CD14-positive monocyte (primary cell): ENCODE measurements at regions not wholly inside any gene's neighbourhood (a gene's known extent, or its start where the extent isn't known, plus 50 kb on each side); places are given as distances from the start of the nearest gene placed in this dataset.

Experiments used
- DNase-seq, 3 donors: peaks; one replicate each; pipeline ENCODE4 v3.0.0-alpha.2; 2011 to 2022
- H2AFZ ChIP-seq: 2 replicates; pipeline ENCODE4 v1.6.0; 2012; ENCODE audit warnings: mild to moderate bottlenecking, low read depth, low read length, inconsistent platforms; ENCODE audit not compliant: insufficient read depth, poor library complexity, severe bottlenecking
- H3K27ac ChIP-seq, 2 donors: 1 replicate in 1 of 2; 2 replicates in 1 of 2; pipeline ENCODE4 v1.5.1; 2012 to 2013; ENCODE audit warnings: low read length in 2 of 2, control low read depth in 1 of 2, inconsistent platforms in 1 of 2, low read depth in 1 of 2, mild to moderate bottlenecking in 1 of 2
- H3K27me3 ChIP-seq, 2 donors: one replicate each; pipeline versions ENCODE4 v1.6.0 to v1.6.1; 2011 to 2013; ENCODE audit warnings: low read length in 2 of 2; ENCODE audit not compliant: control insufficient read depth in 2 of 2, insufficient read depth in 2 of 2
- H3K36me3 ChIP-seq, 2 donors: replicated peaks in 1 of 2; 1 replicate in 1 of 2; 2 replicates in 1 of 2; pipeline versions ENCODE4 v1.5.1 to v1.6.1; 2012 to 2013; ENCODE audit warnings: low read length in 2 of 2, control low read depth in 1 of 2, inconsistent platforms in 1 of 2, mild to moderate bottlenecking in 1 of 2; ENCODE audit not compliant: insufficient read depth in 2 of 2, control insufficient read depth in 1 of 2
- H3K4me1 ChIP-seq, 2 donors: 1 replicate in 1 of 2; 2 replicates in 1 of 2; pipeline versions ENCODE4 v1.5.1 to v1.6.1; 2012 to 2013; ENCODE audit warnings: low read length in 2 of 2, control low read depth in 1 of 2, inconsistent platforms in 1 of 2, mild to moderate bottlenecking in 1 of 2, moderate library complexity in 1 of 2; ENCODE audit not compliant: insufficient read depth in 2 of 2, control insufficient read depth in 1 of 2
- H3K4me2 ChIP-seq: replicated peaks from 2 replicates; pipeline ENCODE3; 2012; ENCODE audit warnings: low read length, moderate library complexity, mild to moderate bottlenecking; ENCODE audit not compliant: poor library complexity, severe bottlenecking; ENCODE audit errors: extremely low read depth
- H3K4me3 ChIP-seq, 3 experiments: fragments of 200-600 bp in 1 of 3; sonication (generic) in 1 of 3; replicated peaks in 1 of 3; 1 replicate in 2 of 3; 2 replicates in 1 of 3; pipeline ENCODE4 v1.5.1; 2011 to 2013; ENCODE audit warnings: low read length in 3 of 3, mild to moderate bottlenecking in 3 of 3, control low read depth in 2 of 3, low read depth in 2 of 3, inconsistent platforms in 1 of 3, moderate library complexity in 1 of 3
- H3K79me2 ChIP-seq: 2 replicates; pipeline ENCODE4 v1.6.0; 2012; ENCODE audit warnings: mild to moderate bottlenecking, control low read depth, inconsistent platforms, low read length, moderate library complexity; ENCODE audit not compliant: insufficient read depth
- H3K9ac ChIP-seq: 2 replicates; pipeline ENCODE4 v1.6.0; 2017; ENCODE audit warnings: low read length, mild to moderate bottlenecking; ENCODE audit not compliant: insufficient read depth, poor library complexity, severe bottlenecking
- H3K9me3 ChIP-seq, 2 donors: replicated peaks in 1 of 2; 1 replicate in 1 of 2; 2 replicates in 1 of 2; pipeline versions ENCODE4 v1.5.1 to v1.6.1; 2012 to 2013; ENCODE audit warnings: low read length in 2 of 2, control low read depth in 1 of 2; ENCODE audit not compliant: control insufficient read depth in 1 of 2, insufficient read depth in 1 of 2
- H4K20me1 ChIP-seq: 2 replicates; pipeline ENCODE4 v1.6.0; 2012; ENCODE audit warnings: mild to moderate bottlenecking, low read length, control low read depth, moderate library complexity; ENCODE audit not compliant: insufficient read depth
- H3K27ac Mint-ChIP-seq, 7 donors: one replicate each; pipeline ENCODE4 v1.8.0; 2020; ENCODE audit warnings: mild to moderate bottlenecking in 7 of 7, mixed read lengths in 7 of 7, moderate library complexity in 6 of 7, inconsistent platforms in 2 of 7
- H3K27me3 Mint-ChIP-seq, 3 donors: one replicate each; pipeline ENCODE4 v1.8.0; 2021 to 2022; ENCODE audit warnings: low read depth in 3 of 3, mild to moderate bottlenecking in 3 of 3, mixed read lengths in 3 of 3, moderate library complexity in 3 of 3, inconsistent platforms in 1 of 3
- H3K36me3 Mint-ChIP-seq, 2 donors: one replicate each; pipeline ENCODE4 v1.8.0; 2020; ENCODE audit warnings: mixed read lengths in 2 of 2, inconsistent platforms in 1 of 2, mild to moderate bottlenecking in 1 of 2
- H3K4me1 Mint-ChIP-seq: one replicate; pipeline ENCODE4 v1.8.0; 2020; ENCODE audit warnings: mild to moderate bottlenecking, mixed read lengths
- H3K4me3 Mint-ChIP-seq, 2 donors: one replicate each; pipeline ENCODE4 v1.8.0; 2020; ENCODE audit warnings: mild to moderate bottlenecking in 2 of 2, mixed read lengths in 2 of 2, moderate library complexity in 1 of 2
- H3K9me3 Mint-ChIP-seq, 7 donors: one replicate each; pipeline ENCODE4 v1.8.0; 2020 to 2022; ENCODE audit warnings: mixed read lengths in 7 of 7, mild to moderate bottlenecking in 6 of 7, moderate library complexity in 6 of 7, inconsistent platforms in 2 of 7
- WGBS: methylation state at CpG from one replicate; pipeline ENCODE4 v1.1.5; 2013; ENCODE audit warnings: missing lambda C conversion rate; ENCODE audit not compliant: insufficient coverage; 5-methylcytosine and 5-hydroxymethylcytosine counted together
- intact Hi-C, 2 donors: fragments of 100-400 bp; cut with micrococcal nuclease; formaldehyde crosslinking; loops; one replicate each; pipeline versions ENCODE4 v1.15.0 to v1.15.1; 2023
- TF ChIP-seq, protein P1 (sequence below): fragments of 200-600 bp; IDR thresholded peaks from one replicate; pipeline ENCODE4 v1.8.0; 2022; ENCODE audit warnings: antibody characterized with exemption, mild to moderate bottlenecking

- Histone ChIP-seq H3K27ac (no peak overlapping the region), H3K4me1 (no peaks in the 10 kb centered on the region), H3K4me3 (no peak overlapping the region), H3K9me3 (peaks cover 0 to 3% of the 10 kb centered on the region in 2 donors), H3K79me2 (no peaks in the 10 kb centered on the region), H3K36me3 (no peaks in the 10 kb centered on the region), H3K4me2 (no peak overlapping the region), H3K9ac (no peak overlapping the region), H2AFZ (no peak overlapping the region), H3K27me3 (no peaks in the 10 kb centered on the region), H4K20me1 (no peaks in the 10 kb centered on the region)
- no peak overlapping the region for H3K4me3 Mint-ChIP-seq
- peaks cover 0 to 8% (median 2%) of the 10 kb centered on the region in 7 donors for H3K9me3 Mint-ChIP-seq
- no peaks in the 10 kb centered on the region for H3K4me1 Mint-ChIP-seq
- no peak for DNase-seq
- no peak overlapping the region for H3K27ac Mint-ChIP-seq
- WGBS = no CpG with 5 or more reads among the region's 5 CpGs
- H3K27me3 Mint-ChIP-seq = peaks cover 0 to 2% (median 0%) of the 10 kb centered on the region in 3 donors
- TF ChIP-seq, protein P1, sequence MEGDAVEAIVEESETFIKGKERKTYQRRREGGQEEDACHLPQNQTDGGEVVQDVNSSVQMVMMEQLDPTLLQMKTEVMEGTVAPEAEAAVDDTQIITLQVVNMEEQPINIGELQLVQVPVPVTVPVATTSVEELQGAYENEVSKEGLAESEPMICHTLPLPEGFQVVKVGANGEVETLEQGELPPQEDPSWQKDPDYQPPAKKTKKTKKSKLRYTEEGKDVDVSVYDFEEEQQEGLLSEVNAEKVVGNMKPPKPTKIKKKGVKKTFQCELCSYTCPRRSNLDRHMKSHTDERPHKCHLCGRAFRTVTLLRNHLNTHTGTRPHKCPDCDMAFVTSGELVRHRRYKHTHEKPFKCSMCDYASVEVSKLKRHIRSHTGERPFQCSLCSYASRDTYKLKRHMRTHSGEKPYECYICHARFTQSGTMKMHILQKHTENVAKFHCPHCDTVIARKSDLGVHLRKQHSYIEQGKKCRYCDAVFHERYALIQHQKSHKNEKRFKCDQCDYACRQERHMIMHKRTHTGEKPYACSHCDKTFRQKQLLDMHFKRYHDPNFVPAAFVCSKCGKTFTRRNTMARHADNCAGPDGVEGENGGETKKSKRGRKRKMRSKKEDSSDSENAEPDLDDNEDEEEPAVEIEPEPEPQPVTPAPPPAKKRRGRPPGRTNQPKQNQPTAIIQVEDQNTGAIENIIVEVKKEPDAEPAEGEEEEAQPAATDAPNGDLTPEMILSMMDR = no peak
- intact Hi-C loops = no loop called here
- H3K36me3 Mint-ChIP-seq = no peaks in the 10 kb centered on the region
Observed at GRCh38 chr6:23202207-23202606, 632.8 kb downstream of the HDGFL1 start.

GRCh38 chr6:23212398-23212797 lies 643.0 kb downstream of the HDGFL1 start:
- Histone ChIP-seq H3K9me3 (peaks cover 9 to 24% of the 10 kb centered on the region in 2 donors), H3K4me2 (no peak overlapping the region), H3K4me3 (no peak overlapping the region), H3K27ac (no peak overlapping the region), H3K9ac (no peak overlapping the region), H3K79me2 (no peaks in the 10 kb centered on the region), H4K20me1 (no peaks in the 10 kb centered on the region), H3K27me3 (no peaks in the 10 kb centered on the region), H3K4me1 (no peaks in the 10 kb centered on the region), H2AFZ (no peak overlapping the region), H3K36me3 (no peaks in the 10 kb centered on the region)
- intact Hi-C loops = no loop called here
- Mint-ChIP-seq H3K9me3 (peaks cover 9 to 25% (median 12%) of the 10 kb centered on the region in 7 donors), H3K36me3 (no peaks in the 10 kb centered on the region), H3K4me1 (no peaks in the 10 kb centered on the region), H3K4me3 (no peak overlapping the region), H3K27me3 (no peaks in the 10 kb centered on the region), H3K27ac (no peak overlapping the region)
- TF ChIP-seq, protein P1 = no peak
- no peak for DNase-seq
- no CpG with 5 or more reads among the region's 2 CpGs for WGBS
